ENCODE measurements at regions not wholly inside any gene's neighbourhood (a gene's known extent, or its start where the extent isn't known, plus 50 kb on each side); places are given as distances from the start of the nearest gene placed in this dataset.
A peak's percentile ranks its signal among the peaks of the same experiment; 100 is the strongest.

DNA sequence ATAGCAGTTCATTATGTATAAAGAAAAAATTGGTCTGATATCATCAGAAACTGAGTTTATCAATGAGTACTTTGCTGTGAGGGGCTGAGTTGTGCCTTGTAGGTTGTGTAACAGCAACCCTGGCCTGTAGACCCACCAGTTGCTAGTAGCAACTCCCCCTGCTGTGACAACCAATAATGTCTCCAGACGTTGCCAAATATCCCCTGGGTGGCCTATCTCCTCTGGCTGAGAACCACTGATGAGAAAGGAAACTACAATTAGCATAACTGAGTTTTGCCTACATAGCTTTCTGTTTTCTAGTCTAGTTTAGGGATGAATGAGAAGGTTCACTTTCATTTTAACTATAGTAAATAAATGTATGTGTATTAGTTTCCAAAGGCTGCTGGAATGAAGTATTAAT lies 234.1 kb downstream of the CPE start:
- DNase-seq, result no peak

DNA sequence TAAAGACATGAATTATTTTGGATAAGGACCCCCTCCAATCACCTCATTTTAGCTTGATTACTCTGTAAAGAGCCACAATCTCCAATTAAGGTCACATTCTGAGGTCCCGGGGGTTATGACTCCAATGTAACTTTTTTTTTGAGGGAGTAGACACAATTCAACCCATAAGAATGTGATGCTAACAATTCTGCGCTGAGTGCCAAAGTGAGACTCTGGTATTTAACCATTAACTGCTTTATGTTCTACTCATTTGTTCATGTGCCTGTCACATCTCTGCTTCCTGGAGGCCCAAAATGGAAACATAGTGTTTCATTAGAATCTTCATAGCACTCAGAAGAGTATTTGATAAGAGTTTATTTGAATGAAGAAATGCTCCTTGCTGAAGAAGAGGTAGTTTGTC lies 234.8 kb downstream of the CPE start:
- no peak for DNase-seq

DNA sequence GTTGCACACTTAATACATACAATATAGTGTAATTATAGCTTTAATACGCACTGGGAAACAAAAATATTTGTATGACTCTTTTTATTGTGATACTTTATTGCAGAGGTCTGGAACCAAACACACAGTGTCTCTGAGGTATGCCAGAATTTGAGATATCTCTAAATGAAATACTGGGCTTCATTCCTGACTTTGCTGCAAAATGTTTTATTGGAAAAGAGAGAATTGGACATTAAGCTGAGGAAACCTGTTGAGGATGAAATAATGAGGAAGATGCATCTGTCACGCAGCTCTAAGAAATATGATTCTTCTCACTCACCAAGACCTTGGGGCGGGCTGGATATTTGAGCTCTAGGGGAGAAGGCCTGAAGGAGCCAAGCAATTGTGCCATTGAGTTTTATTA lies 242.1 kb downstream of the CPE start:
- no peak for DNase-seq

DNA sequence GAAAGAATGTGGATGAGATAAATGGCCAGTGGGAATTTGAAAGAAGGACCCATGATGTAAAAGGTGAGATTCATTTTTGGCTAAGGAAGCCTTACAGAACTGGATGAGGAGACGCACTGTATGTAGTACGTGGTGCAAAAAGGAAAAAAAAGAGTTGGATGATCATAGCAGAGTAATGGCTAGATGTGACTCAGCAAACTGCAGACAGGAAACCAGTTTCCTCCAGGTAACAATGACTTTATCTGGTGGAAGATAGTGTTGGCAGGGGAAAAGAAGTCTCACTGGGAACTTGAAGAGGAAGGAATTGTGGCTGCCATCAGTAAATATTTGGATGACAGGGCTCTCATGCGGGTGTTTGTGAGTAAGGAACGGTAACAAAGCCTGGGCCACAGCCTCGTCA lies 243.2 kb downstream of the CPE start:
- DNase-seq, result peak; percentile 29

DNA sequence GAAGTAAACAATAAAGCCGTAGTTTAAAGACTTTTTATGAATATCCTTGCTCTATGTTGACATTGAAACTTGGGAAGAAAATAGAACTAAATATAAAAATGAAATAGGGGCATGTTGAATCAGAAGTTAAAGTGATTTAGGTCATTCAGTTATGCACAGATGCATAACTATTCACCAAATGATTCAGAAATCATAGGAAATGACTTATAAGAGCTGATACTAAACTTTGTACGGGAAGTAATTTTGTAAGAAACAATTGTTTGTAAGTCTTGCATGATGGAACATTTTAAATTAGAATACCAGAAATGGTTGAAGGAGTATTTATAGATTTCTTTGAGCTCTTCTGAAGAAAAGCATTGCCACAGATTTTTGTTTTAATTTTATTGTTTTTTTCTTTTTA lies 246.5 kb downstream of the CPE start:
- DNase-seq, result no peak

GRCh38 chr4:165626316-165626715 lies 246.7 kb upstream of the TLL1 start:
- no peak for DNase-seq

GRCh38 chr4:165627128-165627527 lies 245.9 kb upstream of the TLL1 start:
- peak; percentile 48 for DNase-seq

DNA sequence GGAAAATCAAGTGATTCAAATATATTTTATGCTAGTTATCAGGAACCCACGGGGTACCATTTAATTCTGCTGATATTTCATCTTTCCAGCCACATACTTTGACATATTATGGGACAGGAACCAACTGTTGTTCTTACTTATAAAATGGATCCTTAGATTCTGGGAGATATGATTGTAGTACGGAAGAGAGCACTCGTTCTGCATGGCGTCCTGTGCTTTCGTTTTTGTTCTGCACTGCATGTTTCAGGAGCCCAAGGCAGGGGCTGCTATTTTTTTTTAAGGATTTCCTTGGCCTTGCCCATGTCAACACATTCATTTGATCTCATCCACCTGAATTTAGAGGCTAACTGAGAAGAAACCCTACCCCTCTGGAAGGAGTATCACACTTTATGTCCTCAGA lies 245.5 kb upstream of the TLL1 start:
- DNase-seq, result peak; percentile 58

DNA sequence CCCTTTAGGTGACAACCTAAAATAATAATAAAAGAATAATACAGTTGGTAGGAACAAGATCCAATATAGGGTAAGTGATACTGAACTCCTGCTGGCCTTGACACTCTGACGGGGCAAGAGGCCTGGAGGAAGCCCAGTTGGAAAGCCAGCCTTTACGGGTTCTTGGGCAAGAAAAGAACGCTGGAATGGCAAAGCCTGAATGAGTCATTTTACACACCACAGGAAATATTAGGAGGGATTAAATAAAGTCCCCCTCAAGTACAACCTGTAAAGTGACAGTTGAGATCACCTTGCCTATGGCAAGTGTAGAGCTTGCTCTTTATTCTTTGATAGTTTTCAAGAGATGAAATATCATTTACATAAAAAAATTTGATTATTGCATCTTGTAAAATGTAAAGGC lies 244.5 kb upstream of the TLL1 start:
- DNase-seq, result peak; percentile 17

- DNase-seq, result no peak
These were observed 242.4 kb upstream of the TLL1 start for GRCh38 chr4:165630671-165631070.

DNA sequence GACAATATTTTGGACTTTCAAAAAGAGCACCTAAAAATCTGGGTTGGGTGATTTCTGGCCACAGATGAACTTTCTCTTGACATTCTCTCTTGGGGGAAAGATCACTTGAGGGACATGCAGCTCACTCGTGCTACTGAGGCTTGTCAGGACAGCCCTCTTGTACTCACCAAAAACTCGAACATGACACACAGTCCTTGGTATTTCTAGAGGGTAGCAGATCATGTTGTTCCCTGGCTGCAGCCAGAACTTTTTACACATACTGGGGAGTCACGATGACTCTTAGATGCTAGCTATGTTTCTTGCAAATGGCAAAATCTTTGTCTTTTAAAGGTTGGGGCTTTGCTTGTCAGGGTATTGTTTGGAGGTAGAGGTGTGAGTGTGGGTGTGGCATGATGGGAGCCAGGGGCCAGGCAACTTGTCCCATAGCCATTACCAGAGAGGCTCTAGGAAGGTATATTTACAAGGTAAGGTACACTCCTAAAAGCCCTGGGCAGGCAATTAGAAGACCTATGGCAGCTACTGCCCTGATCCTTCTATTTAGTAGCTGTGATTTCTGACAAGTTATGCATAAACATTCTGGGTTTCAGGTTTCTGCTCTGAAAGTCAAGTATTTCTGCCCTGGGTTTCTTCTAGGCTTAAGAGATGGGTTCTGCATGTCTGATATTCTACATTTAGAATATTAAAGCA lies 241.7 kb upstream of the TLL1 start:
- no peak for DNase-seq

- no peak for DNase-seq
These were observed 241.1 kb upstream of the TLL1 start for GRCh38 chr4:165631912-165632311.

DNA sequence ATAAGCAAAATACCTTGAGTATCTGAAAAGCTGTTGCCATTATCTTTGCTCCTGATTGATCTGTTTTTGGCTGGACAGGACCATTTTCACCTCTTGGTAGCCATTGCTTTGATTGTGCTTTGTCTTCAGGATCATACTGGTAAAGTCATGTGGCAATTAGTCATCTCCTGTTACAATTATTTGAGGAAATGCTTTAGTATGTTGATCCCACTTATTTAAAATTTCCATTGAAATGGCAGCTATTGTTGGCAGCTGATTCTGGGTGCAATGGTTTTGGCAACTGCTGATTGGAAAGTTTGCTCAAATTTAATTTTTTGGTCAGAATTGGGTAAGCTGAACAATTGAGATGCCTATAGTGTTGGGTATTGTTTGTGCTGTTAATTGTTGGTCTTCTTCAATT lies 238.3 kb upstream of the TLL1 start:
- no peak for DNase-seq

- no peak for DNase-seq
These were observed 237.7 kb upstream of the TLL1 start for GRCh38 chr4:165635381-165635780.

- DNase-seq, result peak; percentile 14
These were observed 237.1 kb upstream of the TLL1 start for GRCh38 chr4:165635951-165636350.

GRCh38 chr4:165651901-165652300 lies 221.1 kb upstream of the TLL1 start:
- DNase-seq, result no peak

- DNase-seq, result peak; percentile 58
These were observed 218.5 kb upstream of the TLL1 start for GRCh38 chr4:165654556-165654955.

DNA sequence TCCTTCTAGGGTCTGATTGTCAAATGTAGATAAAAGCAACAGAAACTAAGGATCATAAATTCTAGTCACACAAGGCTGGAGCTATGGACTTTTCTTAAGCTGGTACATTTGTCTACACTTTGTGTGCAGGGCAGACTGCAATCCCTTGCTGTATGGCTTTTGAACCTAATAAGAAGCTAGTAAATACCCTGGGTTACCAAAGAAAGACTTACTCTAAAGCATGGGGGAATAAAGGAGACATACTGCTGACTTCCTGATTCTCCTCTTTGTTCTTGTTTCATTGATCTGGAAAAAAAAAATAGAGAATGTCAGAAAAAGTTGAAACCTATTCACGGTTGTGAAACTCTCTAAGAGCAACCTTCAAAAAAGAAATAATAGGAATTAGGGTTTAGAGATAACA lies 216.6 kb upstream of the TLL1 start:
- DNase-seq, result no peak

DNA sequence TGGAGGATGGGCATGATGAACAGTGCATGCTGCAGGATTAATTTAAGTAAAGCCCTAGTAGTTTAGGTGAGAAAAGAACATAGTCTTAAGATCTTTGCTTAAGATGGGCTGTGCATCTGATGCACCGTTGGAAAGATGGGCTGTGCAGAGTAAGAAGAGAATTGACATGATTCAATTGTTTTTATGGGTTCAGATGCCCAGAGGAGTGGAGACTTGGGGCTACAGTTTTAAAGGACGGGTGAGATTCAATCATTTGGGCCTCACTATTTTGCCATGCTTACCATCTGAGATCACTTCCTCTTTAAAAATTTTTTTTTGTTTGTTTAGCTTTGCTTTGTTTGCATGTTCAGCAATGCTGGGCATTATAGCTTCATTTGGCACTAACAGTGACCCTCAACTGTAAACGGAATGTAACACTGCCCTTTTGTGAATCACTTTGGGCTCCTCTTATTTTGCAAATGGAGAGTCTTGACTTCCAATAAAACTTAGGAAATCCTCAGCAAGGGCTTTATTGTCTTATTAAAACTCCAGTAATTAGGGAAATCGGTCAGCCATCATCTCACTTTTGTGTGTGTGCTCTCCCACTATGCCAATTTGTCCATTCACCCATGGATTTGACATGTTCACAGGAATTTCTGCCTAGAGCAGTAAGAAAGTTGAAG lies 216.1 kb upstream of the TLL1 start:
- DNase-seq, result peak; percentile 21

- DNase-seq, result no peak
These were observed 210.7 kb upstream of the TLL1 start for GRCh38 chr4:165662341-165662740.

DNA sequence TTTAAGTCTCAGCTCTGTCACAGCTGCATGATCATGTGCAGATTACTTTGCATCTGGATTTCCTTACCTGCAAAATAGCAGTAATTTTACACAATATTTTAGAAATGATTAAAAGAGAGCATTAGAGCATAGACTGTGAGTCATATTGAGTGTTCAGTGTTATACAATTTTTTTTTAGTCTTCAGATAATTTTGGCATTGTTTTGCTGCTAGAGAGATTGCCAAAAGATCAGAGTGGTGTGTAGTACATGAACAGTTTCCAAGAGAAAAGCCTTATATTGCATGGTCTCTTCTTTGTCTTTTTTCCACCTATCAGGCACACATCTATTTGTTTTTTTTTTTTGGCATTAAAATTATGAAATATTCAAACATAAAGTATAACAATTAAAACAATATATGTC lies 209.6 kb upstream of the TLL1 start:
- no peak for DNase-seq

DNA sequence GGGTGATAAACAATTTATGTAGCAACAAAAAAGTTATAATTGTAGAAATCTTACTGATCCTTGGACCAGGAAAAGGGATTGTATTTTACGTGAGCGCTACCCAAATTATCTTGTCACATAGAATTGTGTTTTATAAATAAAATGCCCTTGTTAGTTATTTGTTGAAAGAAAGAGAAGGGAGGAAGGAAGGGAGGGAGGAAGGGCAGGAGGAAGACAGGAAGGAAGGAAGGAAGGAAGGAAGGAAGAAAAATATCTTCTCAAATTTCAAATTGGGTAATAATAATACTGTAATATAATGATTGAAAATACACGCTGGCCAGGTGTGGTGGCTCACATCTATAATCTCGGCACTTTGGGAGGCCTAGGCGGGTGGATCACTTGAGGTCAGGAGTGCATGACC lies 206.2 kb upstream of the TLL1 start:
- no peak for DNase-seq

GRCh38 chr4:165667969-165668368 lies 205.1 kb upstream of the TLL1 start:
- DNase-seq, result no peak

DNA sequence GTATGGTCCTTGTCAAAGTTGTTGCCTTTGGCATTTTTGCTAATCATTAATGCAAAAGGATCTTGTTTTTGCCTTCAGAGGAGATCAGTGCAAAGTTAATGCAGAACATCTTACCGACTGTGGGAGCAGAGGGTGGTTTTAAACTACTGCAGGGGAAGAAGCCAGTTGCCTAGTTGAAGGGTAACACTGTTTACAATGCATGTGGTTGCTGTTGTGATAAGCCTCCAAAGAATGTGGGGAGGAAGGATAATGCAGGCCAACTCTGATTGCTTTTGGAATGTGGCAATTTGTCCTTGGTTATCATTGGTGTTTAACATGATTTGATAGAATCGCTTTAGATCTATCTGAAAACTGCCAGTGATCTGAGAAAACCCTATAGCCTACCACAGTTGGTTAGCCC lies 204.3 kb upstream of the TLL1 start:
- DNase-seq, result no peak

DNA sequence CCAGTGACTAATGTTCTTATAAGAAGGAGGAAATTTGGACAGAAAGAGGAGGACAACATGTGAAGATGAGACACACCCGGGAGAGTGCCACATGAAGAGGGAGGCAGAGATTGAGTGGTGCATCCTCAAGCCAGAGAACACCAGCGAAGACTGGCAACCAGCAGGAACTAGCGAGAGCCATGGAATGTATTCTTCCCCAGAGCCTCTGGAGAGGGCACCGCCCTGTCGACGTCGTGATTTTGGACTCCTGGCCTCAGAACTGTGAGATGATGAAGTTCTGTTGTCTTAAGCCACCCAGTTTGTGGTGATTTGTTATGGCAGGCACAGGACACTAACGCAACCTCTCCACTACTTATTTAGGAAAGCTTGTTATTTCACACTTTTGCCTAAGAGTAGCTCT lies 196.0 kb upstream of the TLL1 start:
- no peak for DNase-seq
